Stimulated activated CD4-positive, alpha-beta T cell treated with anti-CD3 and anti-CD28 coated beads, Interleukin-1b, Interleukin-23, amount 100 ng/mL, for 1 hour (primary cell): ENCODE measurements at regions not wholly inside any gene's neighbourhood (a gene's known extent, or its start where the extent isn't known, plus 50 kb on each side); places are given as distances from the start of the nearest gene placed in this dataset.

Experiments
- DNase-seq, 2 donors: peaks; one replicate each; pipeline ENCODE4 v3.0.0-alpha.2; 2020; ENCODE audit warnings: low read depth in 2 of 2

GRCh38 chr1:165031001-165031400, 325.5 kb downstream of the LMX1A start:
- DNase-seq, result no peak

DNA sequence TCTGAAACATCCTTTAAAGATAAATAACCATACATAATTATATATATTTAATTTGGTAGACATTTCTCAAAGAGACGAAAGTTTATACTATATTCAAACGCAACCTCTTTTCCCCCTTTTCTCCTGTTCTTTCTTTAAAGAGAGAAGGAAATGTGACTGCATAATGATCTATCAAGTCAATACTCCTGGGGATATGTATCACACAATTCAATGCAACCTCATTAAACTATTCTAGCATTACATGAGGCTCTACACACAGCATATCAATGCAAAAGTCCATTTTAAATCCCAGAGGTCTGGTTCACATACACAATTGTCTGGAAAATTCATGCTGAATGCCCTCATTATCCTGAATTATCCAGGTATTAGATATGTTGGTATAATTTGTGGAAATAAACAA, 330.7 kb downstream of the LMX1A start:
- no peak for DNase-seq

GRCh38 chr1:165014753-165015152, 341.8 kb downstream of the LMX1A start:
- no peak for DNase-seq

- no peak for DNase-seq
These were observed 344.5 kb downstream of the LMX1A start for GRCh38 chr1:165011991-165012531.

- no peak for DNase-seq
These were observed 345.3 kb downstream of the LMX1A start for GRCh38 chr1:165011186-165011585.

DNA sequence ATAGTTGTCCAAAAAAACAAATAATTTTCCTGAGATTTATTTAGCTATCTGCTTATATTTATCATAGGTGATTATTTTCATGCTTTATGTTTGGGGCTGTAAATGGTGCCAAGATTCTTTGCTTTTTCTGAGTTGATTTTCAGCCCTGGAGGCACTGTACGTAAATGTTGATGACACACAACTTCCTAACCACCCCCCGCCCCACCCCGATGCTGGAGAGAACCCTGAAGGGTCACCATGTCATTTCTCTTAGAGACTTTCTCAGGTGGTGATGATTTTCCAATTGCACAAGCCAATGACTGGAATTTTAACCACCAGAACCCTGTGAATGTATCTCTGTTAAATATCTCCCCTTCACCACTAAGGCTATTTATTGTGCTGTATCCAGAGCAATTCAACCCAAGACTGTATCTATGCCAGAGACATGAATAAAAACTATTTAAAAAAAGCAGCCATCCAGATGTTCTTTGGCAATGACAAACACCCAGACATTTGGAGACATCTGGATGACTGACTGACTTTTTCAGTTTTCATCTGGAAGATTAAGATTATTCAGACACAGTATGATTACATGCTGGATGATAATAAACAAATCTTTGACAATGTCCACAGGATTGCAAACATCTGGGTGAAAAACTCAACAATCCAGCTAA, 346.0 kb downstream of the LMX1A start:
- DNase-seq, result no peak

GRCh38 chr1:165006831-165007230, 349.7 kb downstream of the LMX1A start:
- no peak for DNase-seq

DNA sequence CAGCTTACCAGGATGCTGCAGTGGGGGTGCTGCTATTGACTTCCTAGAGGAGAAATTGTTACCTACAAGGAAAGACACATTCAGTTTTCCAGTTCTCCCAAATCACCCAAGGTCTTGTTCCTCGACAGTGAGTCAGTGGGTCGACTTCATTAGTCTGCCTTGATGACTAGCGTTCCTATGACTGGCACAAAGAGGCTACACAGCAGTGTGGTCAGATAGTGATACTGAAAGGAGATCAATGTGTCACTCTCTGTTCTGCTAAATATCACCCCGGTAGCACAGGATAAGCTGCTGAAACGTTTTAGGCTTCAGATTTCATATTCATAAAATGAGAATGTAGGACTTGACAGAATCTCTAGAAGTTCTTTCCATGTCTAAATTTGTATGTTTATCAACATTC, 357.4 kb downstream of the LMX1A start:
- no peak for DNase-seq

GRCh38 chr1:164991763-164992314, 364.7 kb downstream of the LMX1A start:
- no peak for DNase-seq

- no peak for DNase-seq
These were observed 373.4 kb downstream of the LMX1A start for GRCh38 chr1:164983023-164983650.

GRCh38 chr1:164982545-164982944, 374.0 kb downstream of the LMX1A start:
- no peak for DNase-seq

DNA sequence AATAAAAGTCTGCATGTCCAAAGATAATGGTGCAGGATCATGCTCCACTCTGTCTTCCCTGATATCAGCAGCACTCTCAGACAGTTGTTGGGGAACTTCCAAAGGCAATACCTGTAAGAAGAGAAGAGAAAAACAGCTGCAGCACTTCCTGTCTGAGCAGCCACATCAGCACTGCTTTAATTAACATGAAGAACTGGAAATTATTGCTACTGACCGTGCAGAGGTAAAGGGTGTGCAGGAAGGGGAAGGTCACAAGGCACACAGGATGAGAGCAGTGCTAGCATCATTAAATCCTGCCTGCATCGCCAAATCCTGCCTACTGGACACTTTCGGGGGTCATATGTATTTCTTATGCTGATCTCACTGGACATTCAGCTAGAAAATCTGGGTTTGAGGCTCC, 379.0 kb downstream of the LMX1A start:
- no peak for DNase-seq

DNA sequence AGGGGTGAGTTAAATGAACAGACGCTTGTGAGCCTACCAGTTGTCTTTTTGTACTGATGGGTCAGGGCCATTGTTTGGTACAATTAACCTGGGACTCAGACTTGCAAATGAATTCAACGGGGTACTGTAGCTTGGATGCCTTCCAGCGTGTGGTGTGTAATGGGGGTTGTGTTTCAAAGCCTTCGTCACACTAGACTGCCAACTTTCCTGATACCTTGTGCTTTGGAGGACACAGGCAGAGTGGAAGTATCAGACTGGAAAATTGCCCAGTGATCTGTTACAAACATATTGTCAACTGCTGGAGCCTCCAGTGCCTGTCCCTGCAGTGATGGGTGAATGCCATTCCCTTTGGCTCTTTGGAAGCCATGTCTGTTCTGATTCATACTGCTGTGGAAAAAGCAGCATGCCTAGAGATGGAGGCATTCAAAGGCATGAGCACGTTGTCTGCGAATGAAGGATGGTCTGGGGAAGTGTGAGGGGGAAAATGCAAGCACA, 384.5 kb downstream of the LMX1A start:
- no peak for DNase-seq

- no peak for DNase-seq
These were observed 385.1 kb downstream of the LMX1A start for GRCh38 chr1:164971391-164971790.

- DNase-seq, result no peak
These were observed 387.3 kb downstream of the LMX1A start for GRCh38 chr1:164969253-164969652.

GRCh38 chr1:164967300-164967699, 389.2 kb downstream of the LMX1A start:
- no peak for DNase-seq

DNA sequence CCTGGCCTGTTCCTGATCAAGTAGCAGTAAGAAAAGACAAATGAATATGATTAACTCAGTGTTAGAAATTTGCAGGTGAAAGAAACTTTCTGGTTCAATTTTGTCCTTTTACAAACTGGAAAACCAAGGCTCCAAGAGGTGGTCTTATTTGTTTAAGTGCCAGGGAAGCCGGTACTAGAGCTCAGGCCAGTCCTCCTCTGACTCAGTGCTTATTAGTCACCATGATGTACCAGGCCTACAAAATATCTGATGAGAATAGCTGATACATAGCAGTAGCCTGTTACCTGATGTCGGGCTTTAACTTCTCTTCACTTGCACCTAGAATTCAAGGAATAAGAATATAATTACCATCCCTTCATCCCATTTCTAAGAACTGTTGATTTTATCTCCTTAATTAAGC, 394.8 kb downstream of the LMX1A start:
- no peak for DNase-seq

DNA sequence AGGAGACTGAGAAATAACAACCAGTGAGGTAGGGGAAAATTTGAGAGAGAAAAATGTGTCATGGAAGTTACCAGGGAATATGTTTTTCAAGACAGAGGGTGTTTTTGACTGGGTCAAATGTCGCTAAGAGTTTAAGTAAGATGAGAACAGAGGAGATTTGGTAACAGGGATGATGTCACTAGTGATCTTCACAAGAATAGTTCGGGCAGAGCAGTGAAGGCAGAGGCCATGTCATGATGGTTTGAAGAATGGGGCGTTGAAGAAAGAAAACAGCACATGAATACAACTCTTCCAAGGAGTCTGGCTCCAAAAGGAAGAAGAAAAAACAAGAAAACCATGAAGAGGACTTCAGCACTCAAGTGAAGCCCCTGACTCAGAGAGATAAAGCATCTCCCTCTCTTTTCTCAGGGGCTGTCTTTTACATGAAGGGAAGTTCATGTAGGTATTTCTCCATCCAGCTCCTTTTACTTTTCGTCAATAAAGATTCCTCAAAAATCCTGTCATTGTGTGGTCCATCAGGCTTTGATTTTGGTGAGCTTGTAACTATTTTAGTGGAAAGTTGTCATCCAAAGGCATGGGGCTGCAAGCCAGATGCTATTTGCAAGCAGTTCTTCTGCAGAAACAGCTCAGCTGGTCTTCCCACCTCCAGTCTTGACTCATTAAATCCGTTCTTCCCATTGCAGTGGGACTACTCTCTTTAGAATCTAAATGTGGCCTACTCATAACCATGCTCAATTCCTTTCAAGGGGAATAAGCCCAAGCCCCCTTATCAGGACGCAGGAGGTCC, 397.3 kb downstream of the LMX1A start:
- no peak for DNase-seq

DNA sequence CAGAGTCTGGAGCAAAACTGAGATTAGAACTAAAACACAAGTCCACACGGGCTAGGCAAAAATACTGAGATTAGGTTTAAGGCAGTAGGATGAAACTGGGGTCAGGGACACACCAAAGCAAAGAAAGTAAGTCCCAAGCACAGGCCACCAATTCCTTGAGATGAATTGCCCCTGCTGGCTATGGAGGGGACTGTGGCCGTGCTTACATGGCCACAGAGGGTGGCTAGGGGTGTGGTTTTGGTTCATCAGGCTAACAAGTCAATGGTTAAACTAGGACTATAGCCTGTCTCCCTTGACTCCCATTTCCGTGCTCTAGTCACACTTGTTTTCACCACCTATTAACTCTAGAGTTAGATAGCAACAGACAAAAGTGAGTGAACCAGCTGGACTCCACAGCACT, 394.8 kb downstream of the PBX1 start:
- DNase-seq, result no peak

- no peak for DNase-seq
These were observed 394.1 kb downstream of the PBX1 start for GRCh38 chr1:164953098-164953497.

DNA sequence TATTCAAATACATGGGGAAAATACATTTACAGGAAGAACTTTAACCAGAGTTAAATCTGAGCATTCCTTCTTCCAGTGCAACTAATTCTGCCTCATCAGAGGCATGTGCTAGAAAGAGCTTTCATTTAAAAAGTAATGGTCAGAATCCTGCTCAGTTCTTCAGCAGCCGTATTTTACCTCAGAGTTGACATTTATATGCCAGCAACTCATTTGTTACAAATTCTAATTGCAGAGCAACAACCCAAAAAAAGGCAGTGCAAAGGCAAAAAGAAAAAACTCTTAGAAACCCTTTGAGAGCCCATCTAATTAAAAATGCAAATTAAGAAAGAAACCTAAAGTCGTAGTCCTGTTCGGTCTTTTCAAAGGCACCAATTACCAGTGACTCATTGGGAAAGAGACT, 392.5 kb downstream of the PBX1 start:
- DNase-seq, result no peak

DNA sequence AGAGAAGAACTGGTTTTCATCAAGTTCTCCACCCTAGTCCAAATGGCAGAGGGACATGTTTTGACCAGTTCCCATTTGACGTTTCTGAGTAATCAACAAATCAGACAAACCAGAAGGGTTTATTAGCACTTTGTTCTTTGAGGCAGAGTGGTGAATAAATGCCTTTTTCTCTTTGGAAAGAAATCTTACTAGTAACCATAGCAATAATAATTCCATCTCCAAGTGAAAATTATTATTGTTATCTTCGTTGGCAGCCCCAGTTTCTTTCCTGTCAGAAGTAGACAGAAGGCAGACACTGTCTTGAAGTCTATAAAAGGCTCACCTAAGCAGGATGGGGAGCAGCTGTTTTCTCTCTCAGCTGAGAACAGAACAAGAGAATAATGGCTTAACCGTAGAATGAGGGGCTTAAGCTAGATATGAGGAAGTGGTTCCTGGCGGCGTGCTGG, 391.6 kb downstream of the PBX1 start:
- no peak for DNase-seq
